GM23338 (cell line): ENCODE measurements at regions not wholly inside any gene's neighbourhood (a gene's known extent, or its start where the extent isn't known, plus 50 kb on each side); places are given as distances from the start of the nearest gene placed in this dataset.

Source experiments
- CREB1 ChIP-seq: fragments of 250-450 bp; sonication (Bioruptor Pico); IDR thresholded peaks from 2 replicates; pipeline ENCODE4 v1.5.0; 2020; ENCODE audit warnings: low read depth, mild to moderate bottlenecking, moderate library complexity
- EZH2 ChIP-seq: fragments of 200-600 bp; sonication (generic); IDR thresholded peaks from one replicate; pipeline ENCODE4 v1.8.0; 2017; ENCODE audit warnings: antibody characterized with exemption, mild to moderate bottlenecking, low read depth; ENCODE audit not compliant: unreplicated experiment
- EZH2phosphoT487 ChIP-seq: fragments of 200-600 bp; sonication (generic); IDR thresholded peaks from one replicate; pipeline ENCODE4 v1.8.1; 2018; ENCODE audit warnings: antibody characterized with exemption; ENCODE audit not compliant: unreplicated experiment
- POLR2AphosphoS5 ChIP-seq: IDR thresholded peaks from 2 replicates; pipeline ENCODE4 v1.6.1; 2016; ENCODE audit warnings: antibody characterized with exemption, low read depth
- TF ChIP-seq, protein P1 (sequence below), 2 experiments: fragments of 200-600 bp in 1 of 2; sonication (generic) in 1 of 2; conservative IDR thresholded peaks; 2 replicates each; pipeline versions ENCODE4 v1.5.1 to v1.6.1; 2016 to 2017; ENCODE audit warnings: antibody characterized with exemption in 2 of 2, low read depth in 2 of 2, mild to moderate bottlenecking in 2 of 2, moderate library complexity in 1 of 2
- TF ChIP-seq, protein P2 (sequence below): IDR thresholded peaks from one replicate; pipeline ENCODE4 v1.6.1; 2018; ENCODE audit warnings: antibody characterized with exemption; ENCODE audit not compliant: unreplicated experiment

DNA sequence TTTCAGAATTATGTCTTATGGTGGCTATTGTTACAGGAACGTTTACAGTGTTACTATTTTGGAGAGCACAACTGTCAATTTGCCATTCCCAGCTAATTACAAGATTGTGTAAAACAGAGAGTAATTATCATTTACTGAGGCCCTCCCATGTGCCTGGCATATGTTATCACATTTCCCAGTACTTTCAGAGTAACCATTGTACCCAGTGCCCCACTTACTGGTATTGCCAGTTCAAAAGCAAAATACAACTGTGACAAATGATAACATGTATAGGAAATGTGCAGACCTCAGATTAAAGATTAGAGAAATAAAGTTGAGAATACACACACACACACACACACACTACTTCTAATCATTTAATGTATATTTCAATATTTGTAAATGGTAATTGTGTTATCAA lies 572.5 kb downstream of the POM121L12 start:
- TF ChIP-seq, protein P1, sequence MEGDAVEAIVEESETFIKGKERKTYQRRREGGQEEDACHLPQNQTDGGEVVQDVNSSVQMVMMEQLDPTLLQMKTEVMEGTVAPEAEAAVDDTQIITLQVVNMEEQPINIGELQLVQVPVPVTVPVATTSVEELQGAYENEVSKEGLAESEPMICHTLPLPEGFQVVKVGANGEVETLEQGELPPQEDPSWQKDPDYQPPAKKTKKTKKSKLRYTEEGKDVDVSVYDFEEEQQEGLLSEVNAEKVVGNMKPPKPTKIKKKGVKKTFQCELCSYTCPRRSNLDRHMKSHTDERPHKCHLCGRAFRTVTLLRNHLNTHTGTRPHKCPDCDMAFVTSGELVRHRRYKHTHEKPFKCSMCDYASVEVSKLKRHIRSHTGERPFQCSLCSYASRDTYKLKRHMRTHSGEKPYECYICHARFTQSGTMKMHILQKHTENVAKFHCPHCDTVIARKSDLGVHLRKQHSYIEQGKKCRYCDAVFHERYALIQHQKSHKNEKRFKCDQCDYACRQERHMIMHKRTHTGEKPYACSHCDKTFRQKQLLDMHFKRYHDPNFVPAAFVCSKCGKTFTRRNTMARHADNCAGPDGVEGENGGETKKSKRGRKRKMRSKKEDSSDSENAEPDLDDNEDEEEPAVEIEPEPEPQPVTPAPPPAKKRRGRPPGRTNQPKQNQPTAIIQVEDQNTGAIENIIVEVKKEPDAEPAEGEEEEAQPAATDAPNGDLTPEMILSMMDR (conservative IDR thresholded peaks at IDR 0.05; ENCODE audit: low read depth in 2 of 2), result no peak
- TF ChIP-seq EZH2phosphoT487 (no peak), POLR2AphosphoS5 (no peak), CREB1 (no peak), EZH2 (no peak)
- TF ChIP-seq, protein P2, sequence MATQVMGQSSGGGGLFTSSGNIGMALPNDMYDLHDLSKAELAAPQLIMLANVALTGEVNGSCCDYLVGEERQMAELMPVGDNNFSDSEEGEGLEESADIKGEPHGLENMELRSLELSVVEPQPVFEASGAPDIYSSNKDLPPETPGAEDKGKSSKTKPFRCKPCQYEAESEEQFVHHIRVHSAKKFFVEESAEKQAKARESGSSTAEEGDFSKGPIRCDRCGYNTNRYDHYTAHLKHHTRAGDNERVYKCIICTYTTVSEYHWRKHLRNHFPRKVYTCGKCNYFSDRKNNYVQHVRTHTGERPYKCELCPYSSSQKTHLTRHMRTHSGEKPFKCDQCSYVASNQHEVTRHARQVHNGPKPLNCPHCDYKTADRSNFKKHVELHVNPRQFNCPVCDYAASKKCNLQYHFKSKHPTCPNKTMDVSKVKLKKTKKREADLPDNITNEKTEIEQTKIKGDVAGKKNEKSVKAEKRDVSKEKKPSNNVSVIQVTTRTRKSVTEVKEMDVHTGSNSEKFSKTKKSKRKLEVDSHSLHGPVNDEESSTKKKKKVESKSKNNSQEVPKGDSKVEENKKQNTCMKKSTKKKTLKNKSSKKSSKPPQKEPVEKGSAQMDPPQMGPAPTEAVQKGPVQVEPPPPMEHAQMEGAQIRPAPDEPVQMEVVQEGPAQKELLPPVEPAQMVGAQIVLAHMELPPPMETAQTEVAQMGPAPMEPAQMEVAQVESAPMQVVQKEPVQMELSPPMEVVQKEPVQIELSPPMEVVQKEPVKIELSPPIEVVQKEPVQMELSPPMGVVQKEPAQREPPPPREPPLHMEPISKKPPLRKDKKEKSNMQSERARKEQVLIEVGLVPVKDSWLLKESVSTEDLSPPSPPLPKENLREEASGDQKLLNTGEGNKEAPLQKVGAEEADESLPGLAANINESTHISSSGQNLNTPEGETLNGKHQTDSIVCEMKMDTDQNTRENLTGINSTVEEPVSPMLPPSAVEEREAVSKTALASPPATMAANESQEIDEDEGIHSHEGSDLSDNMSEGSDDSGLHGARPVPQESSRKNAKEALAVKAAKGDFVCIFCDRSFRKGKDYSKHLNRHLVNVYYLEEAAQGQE, result no peak
